Calu3 (cell line): ENCODE measurements at regions not wholly inside any gene's neighbourhood (a gene's known extent, or its start where the extent isn't known, plus 50 kb on each side); places are given as distances from the start of the nearest gene placed in this dataset.

Experiments
- BruUV-seq: library from RNA; stranded (reverse); fragments of 400-500 nt; replicated peaks from 2 replicates; lab custom pipeline; 2021; lab: Mats Ljungman, UMichigan
- CTCF ChIA-PET: fragments of 300-600 bp; sonication (Branson Sonifier 250); formaldehyde crosslinking; loops from one replicate; lab custom pipeline; 2022; ENCODE audit warnings: antibody characterized with exemption; lab: Charles Lee
- DNase-seq: peaks from one replicate; pipeline ENCODE4 v3.0.0; 2022
- H3K27ac Mint-ChIP-seq: one replicate; pipeline ENCODE4 v1.8.0; 2022; ENCODE audit warnings: mixed read lengths; ENCODE audit not compliant: unreplicated experiment
- H3K27me3 Mint-ChIP-seq: one replicate; pipeline ENCODE4 v1.8.0; 2022; ENCODE audit warnings: mixed read lengths; ENCODE audit not compliant: unreplicated experiment
- H3K36me3 Mint-ChIP-seq: one replicate; pipeline ENCODE4 v1.8.0; 2022; ENCODE audit warnings: mild to moderate bottlenecking, moderate library complexity, mixed read lengths; ENCODE audit not compliant: insufficient read depth, unreplicated experiment
- H3K4me1 Mint-ChIP-seq: one replicate; pipeline ENCODE4 v1.8.0; 2022; ENCODE audit warnings: mild to moderate bottlenecking, low read depth, mixed read lengths; ENCODE audit not compliant: unreplicated experiment
- H3K4me3 Mint-ChIP-seq: one replicate; pipeline ENCODE4 v1.8.0; 2022; ENCODE audit warnings: mild to moderate bottlenecking, low read depth, moderate library complexity, mixed read lengths; ENCODE audit not compliant: unreplicated experiment
- H3K9me3 Mint-ChIP-seq: one replicate; pipeline ENCODE4 v1.8.0; 2022; ENCODE audit warnings: low read depth, mixed read lengths; ENCODE audit not compliant: unreplicated experiment
- CTCF ChIP-seq: fragments of 200-600 bp; IDR thresholded peaks from one replicate; pipeline ENCODE4 v1.8.0; 2022; ENCODE audit warnings: antibody characterized with exemption; ENCODE audit not compliant: unreplicated experiment
- intact Hi-C: fragments of 100-400 bp; cut with micrococcal nuclease; formaldehyde crosslinking; loops from one replicate; pipeline ENCODE4 v1.10.0; 2022; ENCODE audit not compliant: unreplicated experiment

GRCh38 chr11:116657842-116658825, 114.7 kb downstream of the BUD13 start:
- no peak overlapping the region for H3K27ac Mint-ChIP-seq
- H3K36me3 Mint-ChIP-seq = no peaks in the 10 kb centered on the region
- no peaks in the 10 kb centered on the region for H3K9me3 Mint-ChIP-seq
- BruUV-seq = no TSS peak
- peaks cover 63% of the 10 kb centered on the region for H3K27me3 Mint-ChIP-seq
- intact Hi-C loops = no loop called here
- CTCF ChIA-PET = no interaction called here
- TF ChIP-seq CTCF = no peak
- H3K4me3 Mint-ChIP-seq = no peak overlapping the region
- no peak for DNase-seq
- no peaks in the 10 kb centered on the region for H3K4me1 Mint-ChIP-seq

- no peaks in the 10 kb centered on the region for H3K9me3 Mint-ChIP-seq
- H3K27me3 Mint-ChIP-seq = peaks cover 63% of the 10 kb centered on the region
- no peak overlapping the region for H3K27ac Mint-ChIP-seq
- DNase-seq = no peak
- no peaks in the 10 kb centered on the region for H3K36me3 Mint-ChIP-seq
- intact Hi-C loops = no loop called here
- no peak for TF ChIP-seq CTCF
- CTCF ChIA-PET = no interaction called here
- H3K4me1 Mint-ChIP-seq = no peaks in the 10 kb centered on the region
- no peak overlapping the region for H3K4me3 Mint-ChIP-seq
- no TSS peak for BruUV-seq
Measured at GRCh38 chr11:116656011-116656410, 116.8 kb downstream of the BUD13 start.

GRCh38 chr11:116654526-116654925, 118.3 kb downstream of the BUD13 start:
- no peak overlapping the region for H3K27ac Mint-ChIP-seq
- no peak for TF ChIP-seq CTCF
- CTCF ChIA-PET = no interaction called here
- H3K4me1 Mint-ChIP-seq = no peaks in the 10 kb centered on the region
- no peak overlapping the region for H3K4me3 Mint-ChIP-seq
- no TSS peak for BruUV-seq
- intact Hi-C loops = no loop called here
- DNase-seq = no peak
- peaks cover 62% of the 10 kb centered on the region for H3K27me3 Mint-ChIP-seq
- no peaks in the 10 kb centered on the region for H3K36me3 Mint-ChIP-seq
- H3K9me3 Mint-ChIP-seq = no peaks in the 10 kb centered on the region

GRCh38 chr11:116653206-116653605, 119.6 kb downstream of the BUD13 start:
- BruUV-seq = no TSS peak
- TF ChIP-seq CTCF = no peak
- Mint-ChIP-seq H3K27ac (no peak overlapping the region), H3K4me1 (no peaks in the 10 kb centered on the region), H3K9me3 (no peaks in the 10 kb centered on the region), H3K27me3 (peaks cover 62% of the 10 kb centered on the region), H3K4me3 (no peak overlapping the region), H3K36me3 (no peaks in the 10 kb centered on the region)
- CTCF ChIA-PET = no interaction called here
- intact Hi-C loops = no loop called here
- DNase-seq = no peak
